H9 (cell line): ENCODE measurements at regions not wholly inside any gene's neighbourhood (a gene's known extent, or its start where the extent isn't known, plus 50 kb on each side); places are given as distances from the start of the nearest gene placed in this dataset.

ENCODE experiments used
- DNase-seq: peaks from one replicate; pipeline ENCODE4 v3.0.0-alpha.2; 2017
- H2AFZ ChIP-seq: one replicate; pipeline ENCODE4 v1.6.1; 2013; ENCODE audit warnings: mild to moderate bottlenecking, low read length, control low read depth, moderate library complexity
- H2AK5ac ChIP-seq: 2 replicates; pipeline ENCODE4 v1.6.1; 2013; ENCODE audit warnings: low read length, control low read depth, mixed read lengths; ENCODE audit not compliant: insufficient read length
- H2BK120ac ChIP-seq: one replicate; pipeline ENCODE4 v1.6.1; 2013; ENCODE audit warnings: low read depth, mild to moderate bottlenecking, low read length, control low read depth, inconsistent platforms; ENCODE audit not compliant: poor library complexity, severe bottlenecking
- H2BK12ac ChIP-seq: 2 replicates; pipeline ENCODE4 v1.6.1; 2013; ENCODE audit warnings: low read length, control low read depth, mixed read lengths, low read depth; ENCODE audit not compliant: insufficient read length
- H2BK15ac ChIP-seq: 2 replicates; pipeline ENCODE4 v1.6.1; 2013; ENCODE audit warnings: low read depth, low read length, control low read depth
- H2BK20ac ChIP-seq: one replicate; pipeline ENCODE4 v1.6.1; 2013; ENCODE audit warnings: low read depth, mild to moderate bottlenecking, low read length, control low read depth, inconsistent platforms; ENCODE audit not compliant: poor library complexity, severe bottlenecking
- H2BK5ac ChIP-seq: 2 replicates; pipeline ENCODE4 v1.6.1; 2013; ENCODE audit warnings: low read length, control low read depth, mixed read lengths; ENCODE audit not compliant: insufficient read length
- H3K14ac ChIP-seq: 2 replicates; pipeline ENCODE4 v1.6.1; 2013; ENCODE audit warnings: low read length, control low read depth; ENCODE audit not compliant: insufficient read depth
- H3K18ac ChIP-seq: 2 replicates; pipeline ENCODE4 v1.6.1; 2013; ENCODE audit warnings: low read depth, mild to moderate bottlenecking, mixed read lengths, low read length, control low read depth; ENCODE audit not compliant: insufficient read length
- H3K23ac ChIP-seq: 2 replicates; pipeline ENCODE4 v1.6.1; 2013; ENCODE audit warnings: low read length, control low read depth, mixed read lengths, low read depth; ENCODE audit not compliant: insufficient read length
- H3K23me2 ChIP-seq: 2 replicates; pipeline ENCODE4 v1.6.1; 2013; ENCODE audit warnings: low read depth, mild to moderate bottlenecking, mixed read lengths, low read length, control low read depth; ENCODE audit not compliant: insufficient read length, poor library complexity, severe bottlenecking
- H3K27ac ChIP-seq: 2 replicates; pipeline ENCODE4 v1.5.1; 2013; ENCODE audit warnings: low read length, control low read depth, mixed read lengths, low read depth; ENCODE audit not compliant: insufficient read length
- H3K27me3 ChIP-seq: 2 replicates; pipeline ENCODE4 v1.6.1; 2013; ENCODE audit warnings: low read length, control low read depth, inconsistent platforms; ENCODE audit not compliant: insufficient read depth
- H3K4ac ChIP-seq: 2 replicates; pipeline ENCODE4 v1.6.1; 2013; ENCODE audit warnings: low read depth, mild to moderate bottlenecking, control low read depth, inconsistent platforms, low read length, moderate library complexity
- H3K4me1 ChIP-seq: 2 replicates; pipeline ENCODE4 v1.6.1; 2013; ENCODE audit warnings: low read length, control low read depth, inconsistent platforms; ENCODE audit not compliant: insufficient read depth
- H3K4me2 ChIP-seq: 2 replicates; pipeline ENCODE4 v1.6.1; 2013; ENCODE audit warnings: low read length, control low read depth, mixed read lengths; ENCODE audit not compliant: insufficient read length, insufficient read depth
- H3K56ac ChIP-seq: 2 replicates; pipeline ENCODE4 v1.6.1; 2013; ENCODE audit warnings: low read depth, mild to moderate bottlenecking, mixed read lengths, low read length, control low read depth; ENCODE audit not compliant: insufficient read length
- H3K79me1 ChIP-seq: 2 replicates; pipeline ENCODE4 v1.6.1; 2013; ENCODE audit warnings: low read depth, mild to moderate bottlenecking, moderate library complexity, low read length, control low read depth, inconsistent platforms; ENCODE audit not compliant: insufficient read depth, poor library complexity, severe bottlenecking
- H3K79me2 ChIP-seq: 2 replicates; pipeline ENCODE4 v1.6.1; 2013; ENCODE audit warnings: low read length, control low read depth, inconsistent platforms; ENCODE audit not compliant: insufficient read depth
- H3K9ac ChIP-seq: 2 replicates; pipeline ENCODE4 v1.6.1; 2013; ENCODE audit warnings: low read length, control low read depth, mixed read lengths; ENCODE audit not compliant: insufficient read length; ENCODE audit errors: extremely low read depth
- H3K9me3 ChIP-seq: one replicate; pipeline ENCODE4 v1.6.1; 2013; ENCODE audit warnings: low read depth, low read length, inconsistent platforms; ENCODE audit not compliant: control insufficient read depth
- H3T11ph ChIP-seq: one replicate; pipeline ENCODE4 v1.6.1; 2013; ENCODE audit warnings: mild to moderate bottlenecking, low read length, control low read depth, inconsistent platforms
- H4K20me1 ChIP-seq: one replicate; pipeline ENCODE4 v1.6.1; 2013; ENCODE audit not compliant: control insufficient read depth, insufficient read length, insufficient read depth
- H4K5ac ChIP-seq: 2 replicates; pipeline ENCODE4 v1.6.1; 2013; ENCODE audit warnings: low read depth, mild to moderate bottlenecking, mixed read lengths, low read length, control low read depth; ENCODE audit not compliant: insufficient read length
- H4K8ac ChIP-seq: replicated peaks from 2 replicates; pipeline ENCODE4 v1.6.1; 2013; ENCODE audit warnings: low read length, control low read depth, mixed read lengths, low read depth; ENCODE audit not compliant: insufficient read length
- H4K91ac ChIP-seq: 2 replicates; pipeline ENCODE4 v1.6.1; 2013; ENCODE audit warnings: low read depth, mild to moderate bottlenecking, moderate library complexity, mixed read lengths, low read length, control low read depth; ENCODE audit not compliant: insufficient read length
- H3K27ac Mint-ChIP-seq, 3 experiments: 2 replicates in 2 of 3; 3 replicates in 1 of 3; pipeline ENCODE4 v1.8.0; 2020 to 2021; ENCODE audit warnings: mixed read lengths in 3 of 3, mild to moderate bottlenecking in 1 of 3, moderate library complexity in 1 of 3
- H3K27me3 Mint-ChIP-seq: 2 replicates; pipeline ENCODE4 v1.8.0; 2021; ENCODE audit warnings: low read depth, mild to moderate bottlenecking, moderate library complexity, mixed read lengths
- H3K36me3 Mint-ChIP-seq, 3 experiments: 2 replicates in 2 of 3; 3 replicates in 1 of 3; pipeline ENCODE4 v1.8.0; 2020 to 2021; ENCODE audit warnings: low read depth in 3 of 3, mixed read lengths in 3 of 3; ENCODE audit not compliant: insufficient read depth in 1 of 3
- H3K4me1 Mint-ChIP-seq, 2 experiments: 2 replicates each; pipeline ENCODE4 v1.8.0; 2020; ENCODE audit warnings: mixed read lengths in 2 of 2
- H3K4me3 Mint-ChIP-seq, 2 experiments: 2 replicates in 1 of 2; 3 replicates in 1 of 2; pipeline ENCODE4 v1.8.0; 2020 to 2021; ENCODE audit warnings: mild to moderate bottlenecking in 2 of 2, mixed read lengths in 2 of 2, moderate library complexity in 1 of 2
- H3K9me3 Mint-ChIP-seq, 2 experiments: 2 replicates in 1 of 2; 3 replicates in 1 of 2; pipeline ENCODE4 v1.8.0; 2020; ENCODE audit warnings: mild to moderate bottlenecking in 2 of 2, mixed read lengths in 2 of 2, moderate library complexity in 1 of 2
- WGBS: extraction: QIAGEN DNeasy Blood & Tissue Kit; methylation state at CpG from one replicate; pipeline ENCODE4 v1.1.7; 2013; ENCODE audit warnings: missing lambda C conversion rate, low lambda C conversion rate, mixed read lengths; ENCODE audit not compliant: insufficient read length; ENCODE audit errors: extremely low coverage; 5-methylcytosine and 5-hydroxymethylcytosine counted together
- TF ChIP-seq, protein P1 (sequence below): fragments of 200-600 bp; sonication (generic); conservative IDR thresholded peaks from 3 replicates; pipeline ENCODE4 v1.8.0; 2021; ENCODE audit warnings: antibody characterized with exemption, mild to moderate bottlenecking

DNA sequence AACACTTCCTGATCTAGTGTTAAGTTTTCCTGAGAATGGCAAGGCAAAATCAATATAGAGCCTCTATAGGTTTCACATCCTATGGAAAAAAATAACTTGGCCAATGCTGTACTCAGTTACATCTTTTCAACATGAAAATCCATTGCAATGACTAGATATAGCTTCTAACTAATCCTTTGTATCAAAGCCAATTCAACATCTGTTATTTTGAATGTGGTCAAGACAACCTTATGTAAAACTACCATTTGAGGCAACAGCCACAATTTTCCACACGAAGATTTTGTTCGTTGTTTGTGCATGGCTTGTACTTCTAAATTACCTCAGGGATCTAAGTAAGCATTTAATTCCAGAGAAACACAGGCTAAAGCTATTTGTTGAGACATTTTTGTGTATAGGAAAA, 637.8 kb upstream of the EYS start:
- no peak overlapping the region for H3K18ac ChIP-seq
- no peak overlapping the region for H3K4ac ChIP-seq
- H3K27ac Mint-ChIP-seq, result no peak overlapping the region
- no peaks in the 10 kb centered on the region for H3K27me3 ChIP-seq
- no peaks in the 10 kb centered on the region for H3K79me1 ChIP-seq
- H3K56ac ChIP-seq, result no peak overlapping the region
- H4K5ac ChIP-seq, result no peak overlapping the region
- no peak overlapping the region for H3K27ac ChIP-seq
- H4K8ac ChIP-seq, result no peak overlapping the region
- DNase-seq, result no peak
- TF ChIP-seq, protein P1, sequence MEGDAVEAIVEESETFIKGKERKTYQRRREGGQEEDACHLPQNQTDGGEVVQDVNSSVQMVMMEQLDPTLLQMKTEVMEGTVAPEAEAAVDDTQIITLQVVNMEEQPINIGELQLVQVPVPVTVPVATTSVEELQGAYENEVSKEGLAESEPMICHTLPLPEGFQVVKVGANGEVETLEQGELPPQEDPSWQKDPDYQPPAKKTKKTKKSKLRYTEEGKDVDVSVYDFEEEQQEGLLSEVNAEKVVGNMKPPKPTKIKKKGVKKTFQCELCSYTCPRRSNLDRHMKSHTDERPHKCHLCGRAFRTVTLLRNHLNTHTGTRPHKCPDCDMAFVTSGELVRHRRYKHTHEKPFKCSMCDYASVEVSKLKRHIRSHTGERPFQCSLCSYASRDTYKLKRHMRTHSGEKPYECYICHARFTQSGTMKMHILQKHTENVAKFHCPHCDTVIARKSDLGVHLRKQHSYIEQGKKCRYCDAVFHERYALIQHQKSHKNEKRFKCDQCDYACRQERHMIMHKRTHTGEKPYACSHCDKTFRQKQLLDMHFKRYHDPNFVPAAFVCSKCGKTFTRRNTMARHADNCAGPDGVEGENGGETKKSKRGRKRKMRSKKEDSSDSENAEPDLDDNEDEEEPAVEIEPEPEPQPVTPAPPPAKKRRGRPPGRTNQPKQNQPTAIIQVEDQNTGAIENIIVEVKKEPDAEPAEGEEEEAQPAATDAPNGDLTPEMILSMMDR, result no peak
- H3K4me1 Mint-ChIP-seq, result no peaks in the 10 kb centered on the region
- no peaks in the 10 kb centered on the region for H3K27me3 Mint-ChIP-seq
- no peak overlapping the region for H4K91ac ChIP-seq
- no peak overlapping the region for H3K23ac ChIP-seq
- peaks cover 0 to 3% of the 10 kb centered on the region in 2 experiments; a peak in 2 of 5 replicates for H3K9me3 Mint-ChIP-seq
- no peaks in the 10 kb centered on the region for H3K9me3 ChIP-seq
- H2BK5ac ChIP-seq, result no peak overlapping the region
- no peaks in the 10 kb centered on the region for H3K79me2 ChIP-seq
- H2AK5ac ChIP-seq, result no peak overlapping the region
- no peaks in the 10 kb centered on the region for H3K23me2 ChIP-seq
- no peak overlapping the region for H2BK15ac ChIP-seq
- H2AFZ ChIP-seq, result no peak overlapping the region
- no peak overlapping the region for H2BK12ac ChIP-seq
- H3K4me2 ChIP-seq, result no peak overlapping the region
- WGBS, result no CpG with 5 or more reads among the region's 2 CpGs
- no peaks in the 10 kb centered on the region for H3K36me3 Mint-ChIP-seq
- no peaks in the 10 kb centered on the region for H3K4me1 ChIP-seq
- H4K20me1 ChIP-seq, result no peaks in the 10 kb centered on the region
- no peak overlapping the region for H2BK120ac ChIP-seq
- no peak overlapping the region for H3K9ac ChIP-seq
- H3K14ac ChIP-seq, result no peak overlapping the region
- no peak overlapping the region for H3K4me3 Mint-ChIP-seq
- H2BK20ac ChIP-seq, result no peak overlapping the region
- H3T11ph ChIP-seq, result no peak overlapping the region
